Bronchial epithelial cell (primary cell): ENCODE measurements at regions not wholly inside any gene's neighbourhood (a gene's known extent, or its start where the extent isn't known, plus 50 kb on each side); places are given as distances from the start of the nearest gene placed in this dataset.

ENCODE experiments used
- DNase-seq: peaks from one replicate; pipeline ENCODE4 v3.0.0-alpha.2; 2010; ENCODE audit warnings: low read depth
- FAIRE-seq: peaks from 2 replicates; lab custom pipeline; 2011; peaks lifted over from hg19 to GRCh38; lab: Jason Lieb, UNC
- H3K27me3 ChIP-seq: 2 replicates; pipeline ENCODE4 v1.5.1; 2011; ENCODE audit warnings: low read length; ENCODE audit not compliant: control insufficient read depth, insufficient read depth
- H3K36me3 ChIP-seq: 2 replicates; pipeline ENCODE4 v1.5.1; 2011; ENCODE audit warnings: low read length; ENCODE audit not compliant: control insufficient read depth, insufficient read depth
- H3K4me3 ChIP-seq: 2 replicates; pipeline ENCODE4 v1.5.1; 2011; ENCODE audit warnings: mild to moderate bottlenecking, low read depth, low read length, control low read depth
- TF ChIP-seq, protein P1 (sequence below): IDR thresholded peaks from 2 replicates; pipeline ENCODE4 v1.5.1; 2011; ENCODE audit warnings: mild to moderate bottlenecking, moderate library complexity, low read length, control low read depth, inconsistent platforms; ENCODE audit not compliant: insufficient read depth, severe bottlenecking

DNA sequence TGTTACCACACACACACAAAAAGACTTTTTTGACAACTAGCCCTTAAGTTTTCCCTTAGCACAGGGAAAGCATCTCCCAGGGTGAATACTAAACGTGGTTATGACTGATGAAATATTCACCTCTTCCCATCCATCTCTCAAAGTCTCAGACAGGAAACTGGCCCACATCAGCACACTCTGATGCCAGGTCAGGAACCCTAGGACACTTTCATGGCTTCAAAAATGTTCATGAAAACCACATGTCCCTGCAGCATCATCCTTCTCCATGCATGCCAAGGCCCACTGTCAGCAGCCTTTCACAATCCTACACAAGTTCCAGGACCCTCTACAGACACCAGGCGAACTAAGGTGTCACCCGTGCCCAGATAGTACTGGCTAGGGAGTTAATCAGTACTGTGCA lies 68.7 kb downstream of the DNTTIP2 start:
- FAIRE-seq (no peak), DNase-seq (no peak)
- H3K27me3 ChIP-seq: no peaks in the 10 kb centered on the region
- H3K36me3 ChIP-seq: no peaks in the 10 kb centered on the region
- TF ChIP-seq, protein P1, sequence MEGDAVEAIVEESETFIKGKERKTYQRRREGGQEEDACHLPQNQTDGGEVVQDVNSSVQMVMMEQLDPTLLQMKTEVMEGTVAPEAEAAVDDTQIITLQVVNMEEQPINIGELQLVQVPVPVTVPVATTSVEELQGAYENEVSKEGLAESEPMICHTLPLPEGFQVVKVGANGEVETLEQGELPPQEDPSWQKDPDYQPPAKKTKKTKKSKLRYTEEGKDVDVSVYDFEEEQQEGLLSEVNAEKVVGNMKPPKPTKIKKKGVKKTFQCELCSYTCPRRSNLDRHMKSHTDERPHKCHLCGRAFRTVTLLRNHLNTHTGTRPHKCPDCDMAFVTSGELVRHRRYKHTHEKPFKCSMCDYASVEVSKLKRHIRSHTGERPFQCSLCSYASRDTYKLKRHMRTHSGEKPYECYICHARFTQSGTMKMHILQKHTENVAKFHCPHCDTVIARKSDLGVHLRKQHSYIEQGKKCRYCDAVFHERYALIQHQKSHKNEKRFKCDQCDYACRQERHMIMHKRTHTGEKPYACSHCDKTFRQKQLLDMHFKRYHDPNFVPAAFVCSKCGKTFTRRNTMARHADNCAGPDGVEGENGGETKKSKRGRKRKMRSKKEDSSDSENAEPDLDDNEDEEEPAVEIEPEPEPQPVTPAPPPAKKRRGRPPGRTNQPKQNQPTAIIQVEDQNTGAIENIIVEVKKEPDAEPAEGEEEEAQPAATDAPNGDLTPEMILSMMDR: no peak
- H3K4me3 ChIP-seq: no peak overlapping the region

DNA sequence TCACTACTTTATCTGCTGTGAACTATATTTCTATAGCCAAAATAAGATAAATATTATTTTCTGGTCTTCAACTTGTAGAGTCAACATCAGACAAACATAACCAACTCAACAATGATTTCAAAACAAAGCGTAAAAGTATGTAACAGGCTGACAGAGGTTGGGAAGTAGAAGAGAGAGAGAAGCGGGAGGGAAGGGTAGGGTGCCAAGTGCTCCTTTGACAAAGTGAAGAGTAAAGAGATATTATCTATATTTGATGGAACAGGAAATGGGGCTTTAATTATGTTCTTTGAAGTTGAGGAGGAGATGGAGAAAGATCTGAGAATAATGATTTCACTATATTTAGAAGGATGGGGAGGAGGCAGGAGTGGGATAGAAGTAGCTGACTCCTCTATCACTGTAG lies 70.1 kb downstream of the DNTTIP2 start:
- FAIRE-seq (no peak), DNase-seq (no peak)
- no peaks in the 10 kb centered on the region for H3K36me3 ChIP-seq
- H3K4me3 ChIP-seq: no peak overlapping the region
- no peaks in the 10 kb centered on the region for H3K27me3 ChIP-seq
- TF ChIP-seq, protein P1: no peak

DNA sequence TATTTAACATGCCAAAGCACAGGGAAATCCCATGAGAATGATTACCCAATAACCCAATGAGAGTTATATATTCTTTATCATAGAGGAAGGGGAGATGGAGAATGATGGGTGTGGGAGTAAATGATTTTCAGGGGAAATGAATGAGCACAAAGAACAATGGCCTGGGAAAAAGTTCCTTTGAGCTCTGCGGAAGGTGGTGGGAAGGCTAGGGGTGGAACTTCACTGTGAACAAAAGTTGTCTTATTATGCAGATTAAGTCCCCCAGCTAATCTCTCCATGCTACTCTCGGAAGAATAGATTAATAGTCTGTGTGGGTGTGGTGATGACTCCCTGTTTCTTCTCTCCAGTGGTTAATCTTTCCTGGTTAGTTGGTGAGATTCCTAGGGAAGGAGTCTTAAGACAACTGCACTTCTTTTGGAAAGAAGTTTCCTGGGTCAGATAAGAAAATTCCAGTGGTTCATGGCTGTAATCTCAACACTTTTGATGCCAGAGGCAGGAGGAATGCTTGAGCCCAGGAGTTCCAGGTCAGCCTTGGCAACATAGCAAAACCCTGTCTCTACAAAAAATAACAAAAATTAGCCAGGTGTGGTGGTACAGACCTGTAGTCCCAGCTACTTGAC lies 71.6 kb downstream of the DNTTIP2 start:
- no peak for DNase-seq
- TF ChIP-seq, protein P1: no peak
- no peaks in the 10 kb centered on the region for H3K36me3 ChIP-seq

DNA sequence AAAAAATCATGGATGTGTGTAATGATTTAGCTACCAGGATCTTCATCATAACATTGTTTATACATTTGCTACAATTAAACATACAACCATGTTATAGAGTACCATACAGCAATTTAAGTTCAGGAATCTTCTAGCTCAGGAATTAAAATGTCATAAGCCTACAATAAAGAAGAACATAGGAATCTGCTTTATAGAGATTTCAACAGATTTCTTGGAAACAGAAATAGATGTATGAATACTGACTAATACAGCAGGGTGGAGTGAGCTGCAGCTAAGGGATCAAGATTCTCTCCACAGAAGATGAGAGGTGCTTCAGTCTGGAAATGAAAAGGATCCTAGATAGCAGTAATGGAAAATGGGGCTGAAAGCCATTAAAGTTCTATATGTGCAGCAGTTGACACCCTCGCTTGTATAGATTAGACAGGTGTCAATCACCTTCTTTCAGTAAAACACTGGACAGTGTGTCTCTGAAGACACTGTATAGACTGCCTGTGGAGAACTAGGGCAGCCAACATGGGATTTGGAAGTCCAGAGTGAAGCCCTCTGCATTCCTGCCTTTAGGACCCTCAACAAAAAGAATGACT lies 73.9 kb downstream of the DNTTIP2 start:
- H3K36me3 ChIP-seq: no peaks in the 10 kb centered on the region
- FAIRE-seq (no peak), DNase-seq (peak; percentile 46)
- no peaks in the 10 kb centered on the region for H3K27me3 ChIP-seq
- H3K4me3 ChIP-seq: no peak overlapping the region
- TF ChIP-seq, protein P1: no peak

More for the DNA sequence above, 71.6 kb downstream of the DNTTIP2 start:
- FAIRE-seq: no peak
- H3K27me3 ChIP-seq: no peaks in the 10 kb centered on the region
- no peak overlapping the region for H3K4me3 ChIP-seq

DNA sequence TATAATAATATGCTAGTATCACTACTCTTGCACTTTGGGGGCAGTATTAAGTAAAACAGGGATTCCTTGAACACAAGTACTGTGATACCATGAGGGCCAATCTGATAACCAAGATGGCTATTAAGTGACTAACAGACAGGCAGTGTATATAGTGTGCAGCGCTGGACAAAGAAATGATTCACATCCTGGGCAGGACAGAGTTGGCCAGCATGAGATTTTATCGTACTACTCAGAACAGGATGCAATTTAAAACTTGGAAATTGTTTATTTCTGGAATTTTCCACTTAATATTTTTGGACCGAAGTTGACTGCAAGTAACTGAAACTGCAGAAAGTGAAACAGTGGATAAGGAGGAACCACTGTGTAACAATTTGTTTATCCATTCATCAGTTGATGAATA lies 74.6 kb downstream of the DNTTIP2 start:
- no peaks in the 10 kb centered on the region for H3K27me3 ChIP-seq
- DNase-seq: peak; percentile 90
- TF ChIP-seq, protein P1: no peak
- no peaks in the 10 kb centered on the region for H3K36me3 ChIP-seq
- H3K4me3 ChIP-seq: no peak overlapping the region
- no peak for FAIRE-seq
